NCI-H774 (cell line): ENCODE measurements at regions not wholly inside any gene's neighbourhood (a gene's known extent, or its start where the extent isn't known, plus 50 kb on each side); places are given as distances from the start of the nearest gene placed in this dataset.
"Not testable (repeated sequence)": the region's sequence is repeated elsewhere in the genome, so short reads cannot be mapped to it uniquely, and the experiment has no call there.

Experiments used
- DNase-seq: peaks from one replicate; lab custom pipeline; 2025; lab: John Stamatoyannopoulos, UW

DNA sequence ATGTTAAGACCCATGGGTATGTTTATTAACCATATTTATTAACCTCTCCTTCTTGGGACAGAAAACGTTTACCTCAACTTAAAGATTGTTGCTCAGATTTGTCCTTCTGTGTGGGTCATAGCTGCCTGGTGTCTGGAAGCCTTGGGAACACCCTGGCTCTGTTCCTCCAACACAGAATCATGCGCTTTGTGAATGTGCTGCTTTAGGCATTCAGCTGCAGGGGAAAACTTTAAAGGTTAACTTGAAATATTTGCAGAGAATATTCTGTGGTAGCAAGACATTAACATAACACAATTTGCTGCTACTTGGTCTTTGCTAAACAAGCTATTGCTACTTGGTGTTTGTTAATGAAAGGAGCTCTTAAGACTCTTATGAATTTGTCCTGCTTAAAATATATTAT lies 50.5 kb upstream of the THOC3 start:
- not testable (repeated sequence) for DNase-seq

DNA sequence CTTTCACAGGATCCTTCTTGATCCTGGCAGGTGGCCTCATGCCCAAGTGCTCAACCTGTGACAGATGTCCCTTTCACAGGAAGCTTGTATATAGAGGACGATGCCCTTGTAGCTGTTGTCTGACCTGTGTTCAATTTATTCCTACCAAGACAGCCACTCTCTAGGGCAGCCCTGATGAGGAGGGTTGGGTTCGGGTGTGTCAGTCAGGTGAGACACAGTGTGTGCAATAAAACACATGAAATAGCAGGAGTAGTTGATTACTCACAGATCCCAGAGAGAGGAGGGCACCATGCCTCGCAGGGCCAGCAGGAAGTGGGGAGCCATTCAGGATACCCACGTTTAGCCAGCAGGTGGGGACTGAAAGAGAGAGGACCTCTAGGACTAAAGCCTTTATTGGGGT lies 52.7 kb upstream of the THOC3 start:
- not testable (repeated sequence) for DNase-seq

GRCh38 chr5:176023535-176023934 lies 55.4 kb upstream of the THOC3 start:
- DNase-seq, result not testable (repeated sequence)

- DNase-seq, result not testable (repeated sequence)
Measured at GRCh38 chr5:176029445-176029844, 61.3 kb upstream of the THOC3 start.

GRCh38 chr5:176030361-176031117 lies 62.4 kb upstream of the THOC3 start:
- DNase-seq, result not testable (repeated sequence)

DNA sequence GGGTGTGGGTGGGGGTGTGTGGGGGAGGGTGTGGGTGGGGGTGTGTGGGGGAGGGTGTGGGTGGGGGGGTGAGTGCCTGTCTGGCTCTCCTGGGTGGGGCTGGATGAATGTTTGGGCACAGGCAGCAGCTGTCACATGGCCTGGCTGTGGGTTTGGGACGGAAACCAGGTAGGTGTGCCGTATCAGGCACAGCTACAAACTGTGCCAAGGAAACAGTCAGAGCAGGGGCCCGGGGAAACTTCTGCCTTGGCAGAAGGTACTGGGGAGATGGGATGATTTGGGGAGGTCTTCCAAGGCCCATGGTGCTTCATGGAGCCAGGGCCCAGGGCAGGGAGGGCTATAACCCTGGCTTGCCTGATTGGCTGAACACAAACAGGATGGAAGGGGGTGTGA lies 63.0 kb upstream of the THOC3 start:
- not testable (repeated sequence) for DNase-seq

GRCh38 chr5:176033186-176033585 lies 65.1 kb upstream of the THOC3 start:
- DNase-seq, result not testable (repeated sequence)

GRCh38 chr5:176034407-176035200 lies 66.5 kb upstream of the THOC3 start:
- DNase-seq, result not testable (repeated sequence)

DNA sequence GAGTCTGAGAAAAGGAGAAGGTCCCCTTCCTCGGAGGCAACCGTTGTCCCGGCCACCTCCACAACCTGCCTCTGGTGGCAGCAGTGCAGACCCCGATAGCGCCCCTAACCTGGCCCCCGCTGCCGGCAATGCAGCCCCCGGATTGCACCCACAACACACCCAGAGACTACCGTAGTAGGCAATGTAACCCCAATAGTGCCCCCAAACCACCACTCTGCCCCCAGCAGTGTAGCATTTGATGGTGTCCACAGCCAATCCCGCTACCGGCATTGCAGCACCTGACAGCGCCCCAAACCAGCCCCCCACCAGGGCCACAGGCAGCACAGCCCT lies 67.1 kb upstream of the THOC3 start:
- not testable (repeated sequence) for DNase-seq

DNA sequence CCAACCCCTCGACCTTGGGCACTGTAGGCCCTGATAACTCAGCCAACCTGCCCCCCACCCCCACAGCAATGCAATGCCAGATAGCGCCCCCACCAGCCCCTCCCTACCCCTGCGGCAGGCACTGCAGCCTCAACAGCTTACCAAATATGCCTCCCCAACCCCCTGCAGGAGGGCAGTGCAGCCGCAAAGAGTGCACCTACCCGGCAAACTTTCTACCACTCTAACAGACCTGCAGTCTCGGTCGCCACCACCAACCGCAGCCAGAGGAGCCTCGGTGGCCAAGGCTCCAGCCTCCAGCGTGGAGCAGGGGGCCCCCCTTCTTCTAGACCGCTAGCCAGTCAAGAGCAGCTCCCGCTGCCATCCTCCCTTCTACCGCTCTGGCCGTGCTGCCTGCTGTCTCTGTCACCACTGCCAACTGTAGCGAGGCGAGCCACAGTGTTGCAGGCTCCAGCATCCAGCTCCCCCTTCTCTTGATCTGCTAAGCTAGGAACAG lies 67.7 kb upstream of the THOC3 start:
- DNase-seq, result not testable (repeated sequence)

GRCh38 chr5:176036391-176036790 lies 68.3 kb upstream of the THOC3 start:
- DNase-seq, result not testable (repeated sequence)

- not testable (repeated sequence) for DNase-seq
Measured at GRCh38 chr5:176037190-176037589, 69.1 kb upstream of the THOC3 start.

DNA sequence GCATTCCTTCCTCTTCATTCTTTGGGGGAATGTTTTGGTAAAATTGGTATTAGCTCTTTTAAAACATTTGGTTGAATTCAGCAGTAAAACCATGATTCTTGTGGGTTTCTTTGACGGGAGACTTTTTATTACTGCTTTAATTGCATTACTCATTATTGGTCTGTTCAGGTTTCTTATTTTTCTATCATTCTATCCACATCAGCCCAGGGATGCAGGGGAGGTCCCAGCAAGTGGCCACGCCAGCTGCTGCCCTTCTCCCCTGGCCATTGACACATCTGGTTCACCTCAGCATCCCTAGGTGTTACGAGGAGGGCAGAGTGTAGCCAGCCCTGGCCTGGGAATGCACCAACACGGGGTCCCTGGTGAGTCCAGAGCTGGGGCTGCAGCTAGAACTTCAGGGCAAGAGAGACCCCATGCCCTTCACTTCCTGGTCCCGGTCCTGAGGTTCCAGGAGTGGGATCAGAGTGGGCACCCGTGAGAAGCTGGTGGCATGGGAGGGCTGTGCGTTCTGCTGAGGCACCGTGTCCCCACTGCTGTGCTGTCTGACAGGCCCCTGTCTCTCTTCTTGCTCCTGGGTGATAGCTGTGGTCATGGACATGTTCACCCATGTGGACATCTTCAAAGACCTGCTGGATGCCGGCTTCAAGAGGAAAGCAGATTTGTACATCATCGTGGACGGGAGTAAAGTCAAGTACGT lies 72.1 kb upstream of the THOC3 start:
- DNase-seq, result not testable (repeated sequence)

- DNase-seq, result not testable (repeated sequence)
Measured at GRCh38 chr5:176041248-176041994, 73.3 kb upstream of the THOC3 start.

- not testable (repeated sequence) for DNase-seq
Measured at GRCh38 chr5:176042020-176042658, 74.0 kb upstream of the THOC3 start.

- not testable (repeated sequence) for DNase-seq
Measured at GRCh38 chr5:176043252-176043829, 75.2 kb upstream of the THOC3 start.

DNA sequence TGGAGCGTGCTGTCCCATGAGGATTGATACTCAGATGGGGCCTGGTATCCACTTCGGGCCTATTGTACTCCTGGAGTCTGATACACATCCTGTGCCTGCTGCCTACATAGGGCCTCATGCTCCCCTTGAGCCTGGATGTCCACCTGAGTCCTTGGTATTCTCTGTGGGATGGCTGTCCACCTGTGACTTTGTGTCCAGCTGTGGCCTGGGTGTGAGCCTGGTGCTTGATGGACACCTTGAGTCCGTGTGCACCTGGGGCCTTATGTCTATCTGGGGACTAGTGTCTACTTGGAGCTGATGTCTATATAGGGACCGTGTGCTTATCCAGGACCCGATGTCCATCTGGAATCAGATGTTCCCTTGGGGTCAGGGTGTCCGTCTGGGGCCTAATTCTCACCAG lies 75.9 kb upstream of the THOC3 start:
- not testable (repeated sequence) for DNase-seq

DNA sequence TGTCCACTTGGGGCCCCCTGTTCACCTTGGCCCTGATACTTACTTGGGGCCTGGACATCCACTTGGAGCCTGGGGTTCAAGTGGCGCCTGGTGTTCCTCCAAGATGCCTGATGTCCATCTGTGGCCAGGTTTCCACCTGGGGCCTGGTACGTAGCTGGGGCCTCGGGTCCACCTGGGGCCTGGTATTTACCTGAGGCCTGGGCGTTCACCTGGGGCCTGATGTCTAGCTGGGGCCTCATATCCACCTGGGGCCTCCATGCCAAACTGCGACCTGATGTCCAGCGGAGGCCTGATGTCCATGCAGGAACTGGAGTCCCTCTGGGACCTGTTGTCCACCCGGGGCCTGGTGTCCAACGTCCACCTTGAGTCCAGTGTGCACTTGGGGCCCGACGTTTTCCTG lies 76.3 kb upstream of the THOC3 start:
- not testable (repeated sequence) for DNase-seq

DNA sequence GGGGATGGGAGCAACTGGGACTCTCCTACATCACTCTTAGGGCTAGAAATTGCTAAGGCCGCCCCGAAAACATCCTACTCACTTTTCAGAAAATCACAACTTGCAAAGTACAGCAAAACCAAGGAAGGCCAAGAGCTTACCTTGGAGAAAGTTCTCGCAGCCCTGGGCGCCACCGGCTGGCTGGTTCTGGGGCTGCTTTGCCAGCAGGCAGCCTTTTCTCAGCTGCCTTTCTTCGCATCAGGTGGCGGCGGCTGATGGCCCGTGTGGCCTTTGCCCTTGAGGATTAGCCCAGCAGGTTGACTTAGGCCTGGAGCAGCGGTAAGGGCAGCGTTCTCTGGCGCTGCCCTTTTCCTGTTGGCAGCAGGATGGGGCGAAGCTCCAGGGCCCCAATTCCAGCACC lies 77.3 kb upstream of the THOC3 start:
- DNase-seq, result not testable (repeated sequence)

GRCh38 chr5:176048671-176049070 lies 80.6 kb upstream of the THOC3 start:
- not testable (repeated sequence) for DNase-seq
